Calu3 (cell line): ENCODE measurements at regions not wholly inside any gene's neighbourhood (a gene's known extent, or its start where the extent isn't known, plus 50 kb on each side); places are given as distances from the start of the nearest gene placed in this dataset.

Experiments
- BruUV-seq: library from RNA; stranded (reverse); fragments of 400-500 nt; replicated peaks from 2 replicates; lab custom pipeline; 2021; lab: Mats Ljungman, UMichigan
- CTCF ChIA-PET: fragments of 300-600 bp; sonication (Branson Sonifier 250); formaldehyde crosslinking; loops from one replicate; lab custom pipeline; 2022; ENCODE audit warnings: antibody characterized with exemption; lab: Charles Lee
- DNase-seq: peaks from one replicate; pipeline ENCODE4 v3.0.0; 2022
- H3K27ac Mint-ChIP-seq: one replicate; pipeline ENCODE4 v1.8.0; 2022; ENCODE audit warnings: mixed read lengths; ENCODE audit not compliant: unreplicated experiment
- H3K27me3 Mint-ChIP-seq: one replicate; pipeline ENCODE4 v1.8.0; 2022; ENCODE audit warnings: mixed read lengths; ENCODE audit not compliant: unreplicated experiment
- H3K36me3 Mint-ChIP-seq: one replicate; pipeline ENCODE4 v1.8.0; 2022; ENCODE audit warnings: mild to moderate bottlenecking, moderate library complexity, mixed read lengths; ENCODE audit not compliant: insufficient read depth, unreplicated experiment
- H3K4me1 Mint-ChIP-seq: one replicate; pipeline ENCODE4 v1.8.0; 2022; ENCODE audit warnings: mild to moderate bottlenecking, low read depth, mixed read lengths; ENCODE audit not compliant: unreplicated experiment
- H3K4me3 Mint-ChIP-seq: one replicate; pipeline ENCODE4 v1.8.0; 2022; ENCODE audit warnings: mild to moderate bottlenecking, low read depth, moderate library complexity, mixed read lengths; ENCODE audit not compliant: unreplicated experiment
- H3K9me3 Mint-ChIP-seq: one replicate; pipeline ENCODE4 v1.8.0; 2022; ENCODE audit warnings: low read depth, mixed read lengths; ENCODE audit not compliant: unreplicated experiment
- CTCF ChIP-seq: fragments of 200-600 bp; IDR thresholded peaks from one replicate; pipeline ENCODE4 v1.8.0; 2022; ENCODE audit warnings: antibody characterized with exemption; ENCODE audit not compliant: unreplicated experiment
- intact Hi-C: fragments of 100-400 bp; cut with micrococcal nuclease; formaldehyde crosslinking; loops from one replicate; pipeline ENCODE4 v1.10.0; 2022; ENCODE audit not compliant: unreplicated experiment

- CTCF ChIA-PET = no interaction called here
- no peaks in the 10 kb centered on the region for H3K27me3 Mint-ChIP-seq
- intact Hi-C loops = no loop called here
- no TSS peak for BruUV-seq
- no peaks in the 10 kb centered on the region for H3K4me1 Mint-ChIP-seq
- TF ChIP-seq CTCF = no peak
- no peaks in the 10 kb centered on the region for H3K9me3 Mint-ChIP-seq
- no peaks in the 10 kb centered on the region for H3K36me3 Mint-ChIP-seq
- H3K27ac Mint-ChIP-seq = no peak overlapping the region
- no peak overlapping the region for H3K4me3 Mint-ChIP-seq
- DNase-seq = no peak
These were observed 53.0 kb upstream of the GABRA2 start for GRCh38 chr4:46442963-46443362.

- H3K27me3 Mint-ChIP-seq = no peaks in the 10 kb centered on the region
- BruUV-seq = no TSS peak
- H3K4me1 Mint-ChIP-seq = no peaks in the 10 kb centered on the region
- no peaks in the 10 kb centered on the region for H3K9me3 Mint-ChIP-seq
- no peak overlapping the region for H3K27ac Mint-ChIP-seq
- CTCF ChIA-PET = no interaction called here
- intact Hi-C loops = no loop called here
- H3K4me3 Mint-ChIP-seq = no peak overlapping the region
- no peak for DNase-seq
- no peaks in the 10 kb centered on the region for H3K36me3 Mint-ChIP-seq
- TF ChIP-seq CTCF = no peak
These were observed 51.4 kb upstream of the GABRA2 start for GRCh38 chr4:46441136-46441859.
